ENCODE measurements at regions not wholly inside any gene's neighbourhood (a gene's known extent, or its start where the extent isn't known, plus 50 kb on each side); places are given as distances from the start of the nearest gene placed in this dataset.
A peak's percentile ranks its signal among the peaks of the same experiment; 100 is the strongest.
"Not testable (repeated sequence)": the region's sequence is repeated elsewhere in the genome, so short reads cannot be mapped to it uniquely, and the experiment has no call there.

- peak; percentile 32 for DNase-seq
These were observed 617.3 kb downstream of the MATN1 start for GRCh38 chr1:30106125-30106524.

GRCh38 chr1:30104551-30104950 lies 618.8 kb downstream of the MATN1 start:
- no peak for DNase-seq

GRCh38 chr1:30103708-30104411 lies 619.5 kb downstream of the MATN1 start:
- no peak for DNase-seq

- DNase-seq, result no peak
These were observed 620.8 kb downstream of the MATN1 start for GRCh38 chr1:30102605-30103004.

GRCh38 chr1:30101487-30102227 lies 621.7 kb downstream of the MATN1 start:
- no peak for DNase-seq

GRCh38 chr1:30101016-30101415 lies 622.4 kb downstream of the MATN1 start:
- DNase-seq, result no peak

- DNase-seq, result no peak
These were observed 622.9 kb downstream of the MATN1 start for GRCh38 chr1:30100524-30100862.

- no peak for DNase-seq
These were observed 623.5 kb downstream of the MATN1 start for GRCh38 chr1:30099587-30100523.

GRCh38 chr1:30097851-30098250 lies 625.5 kb downstream of the MATN1 start:
- DNase-seq, result not testable (repeated sequence)

GRCh38 chr1:30095451-30096025 lies 627.8 kb downstream of the MATN1 start:
- no peak for DNase-seq

- no peak for DNase-seq
These were observed 628.3 kb downstream of the MATN1 start for GRCh38 chr1:30095051-30095450.

GRCh38 chr1:30092051-30092858 lies 631.1 kb downstream of the MATN1 start:
- DNase-seq, result no peak

- DNase-seq, result no peak
These were observed 633.1 kb downstream of the MATN1 start for GRCh38 chr1:30090162-30090820.

GRCh38 chr1:30089024-30089430 lies 634.4 kb downstream of the MATN1 start:
- no peak for DNase-seq

- no peak for DNase-seq
These were observed 634.8 kb downstream of the MATN1 start for GRCh38 chr1:30088594-30088993.

- DNase-seq, result no peak
These were observed 635.9 kb downstream of the MATN1 start for GRCh38 chr1:30087465-30087864.

- peak; percentile 62 for DNase-seq
These were observed 637.3 kb downstream of the MATN1 start for GRCh38 chr1:30085811-30086770.

GRCh38 chr1:30084909-30085571 lies 638.3 kb downstream of the MATN1 start:
- DNase-seq, result no peak

- DNase-seq, result peak; percentile 92
These were observed 639.5 kb downstream of the MATN1 start for GRCh38 chr1:30083800-30084464.
